ENCODE measurements at regions not wholly inside any gene's neighbourhood (a gene's known extent, or its start where the extent isn't known, plus 50 kb on each side); places are given as distances from the start of the nearest gene placed in this dataset.
"Not testable (repeated sequence)": the region's sequence is repeated elsewhere in the genome, so short reads cannot be mapped to it uniquely, and the experiment has no call there.

DNA sequence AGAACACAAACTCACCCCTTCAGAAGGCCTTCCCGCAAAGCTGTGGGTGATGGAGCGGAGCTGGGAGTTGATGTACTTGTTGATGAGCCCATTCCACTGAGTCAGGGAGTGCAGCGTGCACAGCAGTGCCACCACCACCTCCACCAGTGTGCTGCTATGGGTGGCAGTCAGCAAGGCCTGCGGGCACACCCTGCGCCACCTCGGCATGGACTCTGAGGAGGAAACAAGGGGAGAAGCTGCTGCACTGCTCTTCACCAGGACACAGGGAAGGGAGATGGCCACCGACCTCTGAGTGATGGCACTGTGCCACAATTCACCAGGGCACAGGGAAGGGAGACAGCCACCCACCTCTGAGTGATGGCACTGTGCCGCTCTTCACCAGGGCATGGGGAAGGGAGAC, 100.7 kb upstream of the TP53TG3D start:
- DNase-seq (ENCODE audit: low spot score in 2 of 2); H3K27ac ChIP-seq; H3K27me3 ChIP-seq; H3K9me3 ChIP-seq; intact Hi-C loops (cut with DNase I; ENCODE audit: low total_unique reads); H3K4me1 ChIP-seq; H3K4me3 ChIP-seq; H3K36me3 ChIP-seq: not testable (repeated sequence)

DNA sequence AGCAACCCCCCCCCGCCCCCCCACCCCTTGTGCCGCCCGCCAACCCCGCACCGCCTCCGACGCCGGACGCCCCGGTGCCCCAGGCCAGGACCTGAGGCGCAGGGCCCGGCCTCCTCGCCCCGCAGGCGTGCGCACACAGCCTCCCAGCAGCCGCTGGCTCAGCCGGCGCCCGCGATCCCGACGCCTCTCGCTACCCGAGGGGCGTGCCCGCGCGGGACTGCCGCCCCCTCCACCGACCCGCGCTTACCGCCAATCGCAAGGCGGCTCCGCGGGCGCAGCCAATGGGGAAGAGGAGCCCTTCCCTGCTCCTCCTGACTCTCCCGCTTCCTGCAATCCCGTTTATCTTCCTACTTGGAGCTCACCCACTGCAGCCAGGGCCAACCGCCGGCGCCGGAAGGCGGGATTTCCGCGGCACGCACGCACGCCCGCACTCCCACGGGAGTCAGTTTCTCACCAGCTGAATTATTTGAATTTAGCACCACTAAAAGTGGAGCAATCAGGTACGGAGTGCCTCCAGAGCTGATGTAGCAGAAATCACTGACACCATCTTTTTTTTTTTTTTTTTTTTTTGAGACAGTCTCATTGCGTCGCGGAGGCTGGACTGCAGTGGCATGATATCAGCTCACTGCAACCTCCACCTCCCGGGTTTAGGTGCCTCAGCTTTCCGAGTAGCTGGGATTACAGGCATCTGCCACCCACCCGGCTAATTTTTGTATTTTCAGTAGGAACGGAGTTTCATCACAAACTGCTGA, 65.0 kb upstream of the TP53TG3D start:
- H3K4me3 ChIP-seq = peak overlapping the region in 1 of 3 donors; percentile 26
- DNase-seq (ENCODE audit: low spot score in 2 of 2); intact Hi-C loops (cut with DNase I; ENCODE audit: low total_unique reads): not testable (repeated sequence)

DNA sequence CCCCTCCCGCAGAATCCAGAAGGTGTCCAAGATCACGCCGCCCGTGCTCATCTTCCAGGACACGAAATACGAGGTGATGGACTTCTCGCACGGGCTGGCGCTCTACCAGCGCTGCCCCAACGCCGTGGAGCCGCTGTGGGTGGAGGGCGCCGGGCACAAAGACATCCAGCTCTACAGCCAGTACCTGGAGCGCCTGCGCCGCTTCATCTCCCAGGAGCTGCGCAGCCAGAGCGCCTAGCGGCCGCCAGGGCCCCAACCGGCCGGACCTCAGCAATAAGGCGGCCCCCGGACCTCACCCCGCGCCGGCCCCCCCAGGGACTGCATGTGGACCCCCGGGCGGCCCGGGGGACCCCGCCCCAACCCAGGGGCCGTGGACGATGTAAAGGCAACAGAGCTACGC, 50.5 kb upstream of the TP53TG3D start:
- H3K4me1 ChIP-seq; DNase-seq (ENCODE audit: low spot score in 2 of 2); H3K36me3 ChIP-seq; H3K27me3 ChIP-seq; intact Hi-C loops (cut with DNase I; ENCODE audit: low total_unique reads); H3K9me3 ChIP-seq; H3K4me3 ChIP-seq; H3K27ac ChIP-seq: not testable (repeated sequence)

More for the DNA sequence above, 65.0 kb upstream of the TP53TG3D start:
- not testable (repeated sequence) for H3K27me3 ChIP-seq, H3K4me1 ChIP-seq, H3K36me3 ChIP-seq, H3K9me3 ChIP-seq, H3K27ac ChIP-seq

Data from breast epithelium (tissue), 4 donors.